HFFc6 (cell line): ENCODE measurements at regions not wholly inside any gene's neighbourhood (a gene's known extent, or its start where the extent isn't known, plus 50 kb on each side); places are given as distances from the start of the nearest gene placed in this dataset.

Source experiments
- DNase-seq: peaks from one replicate; pipeline ENCODE4 v3.0.0-alpha.2; 2018
- H3K27ac Mint-ChIP-seq: 2 replicates; pipeline ENCODE4 v1.8.0; 2020; ENCODE audit warnings: mild to moderate bottlenecking, mixed read lengths
- H3K27me3 Mint-ChIP-seq: 2 replicates; pipeline ENCODE4 v1.8.0; 2021; ENCODE audit warnings: mild to moderate bottlenecking, moderate library complexity, mixed read lengths; ENCODE audit not compliant: insufficient read depth
- H3K36me3 Mint-ChIP-seq: 2 replicates; pipeline ENCODE4 v1.8.0; 2021; ENCODE audit warnings: low read depth, mixed read lengths
- H3K4me1 Mint-ChIP-seq: 2 replicates; pipeline ENCODE4 v1.8.0; 2020; ENCODE audit warnings: low read depth, mixed read lengths
- H3K4me3 Mint-ChIP-seq: 2 replicates; pipeline ENCODE4 v1.8.0; 2020; ENCODE audit warnings: mild to moderate bottlenecking, moderate library complexity, mixed read lengths
- H3K9me3 Mint-ChIP-seq: 2 replicates; pipeline ENCODE4 v1.8.0; 2020; ENCODE audit warnings: mild to moderate bottlenecking, mixed read lengths
- CTCF ChIP-seq: fragments of 200-600 bp; sonication (generic); IDR thresholded peaks from 2 replicates; pipeline ENCODE4 v1.5.0; 2021; ENCODE audit warnings: antibody characterized with exemption, mild to moderate bottlenecking

GRCh38 chr15:81945014-81945615 is 100.7 kb downstream of the MEX3B start:
- Mint-ChIP-seq H3K9me3 (no peaks in the 10 kb centered on the region), H3K36me3 (no peaks in the 10 kb centered on the region), H3K4me1 (peaks cover 49% of the 10 kb centered on the region), H3K27me3 (peaks cover 2% of the 10 kb centered on the region), H3K27ac (no peak overlapping the region), H3K4me3 (no peak overlapping the region)
- TF ChIP-seq CTCF, result no peak
- no peak for DNase-seq

DNA sequence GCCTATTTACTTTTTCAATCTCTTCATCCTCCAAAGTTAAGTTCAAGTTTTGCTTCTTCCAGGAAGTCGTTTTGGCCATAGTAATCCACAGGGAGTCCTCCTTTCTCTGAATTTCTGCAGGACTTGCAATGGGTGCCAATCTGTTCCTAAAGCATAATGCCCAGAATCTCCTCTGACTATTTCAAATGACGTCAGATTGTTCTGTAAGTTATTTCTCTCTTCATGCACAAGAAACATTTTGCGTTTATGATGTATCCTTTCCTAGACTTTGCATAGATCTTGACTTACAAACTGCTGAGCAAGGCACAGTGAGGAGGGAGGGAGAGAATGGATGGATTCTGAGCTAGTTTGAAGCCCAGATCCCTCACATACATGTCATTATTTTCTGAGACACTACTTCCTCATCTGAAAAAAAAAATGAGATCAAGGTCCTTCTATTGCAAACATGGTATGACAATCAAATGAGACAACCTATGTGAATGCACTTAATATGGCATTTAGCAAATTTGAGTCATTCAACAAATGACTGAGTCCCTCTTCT is 103.1 kb downstream of the MEX3B start:
- no peak overlapping the region for H3K4me3 Mint-ChIP-seq
- peaks cover 38% of the 10 kb centered on the region for H3K4me1 Mint-ChIP-seq
- H3K27ac Mint-ChIP-seq, result no peak overlapping the region
- DNase-seq, result no peak
- H3K36me3 Mint-ChIP-seq, result no peaks in the 10 kb centered on the region
- H3K9me3 Mint-ChIP-seq, result no peaks in the 10 kb centered on the region
- TF ChIP-seq CTCF, result no peak
- H3K27me3 Mint-ChIP-seq, result peaks cover 2% of the 10 kb centered on the region

GRCh38 chr15:81942157-81942556 is 103.7 kb downstream of the MEX3B start:
- DNase-seq, result no peak
- Mint-ChIP-seq H3K27me3 (peaks cover 3% of the 10 kb centered on the region), H3K27ac (no peak overlapping the region), H3K4me1 (peaks cover 32% of the 10 kb centered on the region), H3K9me3 (no peaks in the 10 kb centered on the region), H3K36me3 (no peaks in the 10 kb centered on the region), H3K4me3 (no peak overlapping the region)
- no peak for TF ChIP-seq CTCF

DNA sequence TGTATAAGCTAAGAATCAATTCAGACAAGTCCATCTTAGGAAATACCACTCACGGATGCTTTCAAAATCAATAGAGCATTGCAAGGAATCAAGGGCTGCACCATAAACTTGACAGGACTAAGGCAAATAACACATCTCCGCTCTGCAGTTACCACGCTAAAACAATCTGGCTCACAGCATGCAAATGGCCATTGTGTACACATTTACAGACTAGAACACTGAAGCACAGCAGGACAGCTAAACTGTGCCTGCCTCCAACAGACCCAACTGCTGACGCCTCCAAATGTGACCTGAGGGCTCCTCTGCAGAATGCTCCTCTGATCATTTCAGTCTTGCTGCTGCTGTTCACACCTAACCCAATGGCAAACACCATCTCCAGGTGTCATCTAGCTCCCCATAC is 104.3 kb downstream of the MEX3B start:
- DNase-seq, result no peak
- peaks cover 3% of the 10 kb centered on the region for H3K27me3 Mint-ChIP-seq
- no peak for TF ChIP-seq CTCF
- H3K4me1 Mint-ChIP-seq, result peaks cover 29% of the 10 kb centered on the region
- H3K27ac Mint-ChIP-seq, result peak overlapping the region; percentile 4; the same call in 1 of the 2 replicates
- no peaks in the 10 kb centered on the region for H3K9me3 Mint-ChIP-seq
- no peaks in the 10 kb centered on the region for H3K36me3 Mint-ChIP-seq
- no peak overlapping the region; the same call in 1 of the 2 replicates for H3K4me3 Mint-ChIP-seq

- peak; percentile 79 for DNase-seq
- no peaks in the 10 kb centered on the region for H3K9me3 Mint-ChIP-seq
- no peak overlapping the region; the same call in 1 of the 2 replicates for H3K4me3 Mint-ChIP-seq
- H3K36me3 Mint-ChIP-seq, result no peaks in the 10 kb centered on the region
- H3K4me1 Mint-ChIP-seq, result peaks cover 29% of the 10 kb centered on the region
- no peak for TF ChIP-seq CTCF
- peak overlapping the region; percentile 42 for H3K27ac Mint-ChIP-seq
- H3K27me3 Mint-ChIP-seq, result peaks cover 3% of the 10 kb centered on the region
Observed at GRCh38 chr15:81940467-81941451, 105.1 kb downstream of the MEX3B start.
